ENCODE measurements at regions not wholly inside any gene's neighbourhood (a gene's known extent, or its start where the extent isn't known, plus 50 kb on each side); places are given as distances from the start of the nearest gene placed in this dataset.

GRCh38 chr10:20958225-20958624, 61.1 kb upstream of the NEBL start:
- TF ChIP-seq KDM1A (IDR thresholded peaks at IDR 0.05; ENCODE audit: borderline replicate concordance, low read length) (no peak), CEBPB (IDR thresholded peaks at IDR 0.05; ENCODE audit: low read depth, low read length) (no peak), EZH2 (IDR thresholded peaks at IDR 0.05; ENCODE audit: low read depth, low read length, severe bottlenecking) (no peak), EP300 (IDR thresholded peaks at IDR 0.05; ENCODE audit: borderline replicate concordance in 1 of 2, low read depth in 2 of 2, low read length in 2 of 2) (no peak), CREB1 (IDR thresholded peaks at IDR 0.05) (no peak), POLR2A (IDR thresholded peaks at IDR 0.05; ENCODE audit: control extremely low read depth in 1 of 2, low read depth in 2 of 2, low read length in 2 of 2) (no peak), SRF (IDR thresholded peaks at IDR 0.05; ENCODE audit: low read depth, low read length) (no peak)
- TF ChIP-seq, protein P1, sequence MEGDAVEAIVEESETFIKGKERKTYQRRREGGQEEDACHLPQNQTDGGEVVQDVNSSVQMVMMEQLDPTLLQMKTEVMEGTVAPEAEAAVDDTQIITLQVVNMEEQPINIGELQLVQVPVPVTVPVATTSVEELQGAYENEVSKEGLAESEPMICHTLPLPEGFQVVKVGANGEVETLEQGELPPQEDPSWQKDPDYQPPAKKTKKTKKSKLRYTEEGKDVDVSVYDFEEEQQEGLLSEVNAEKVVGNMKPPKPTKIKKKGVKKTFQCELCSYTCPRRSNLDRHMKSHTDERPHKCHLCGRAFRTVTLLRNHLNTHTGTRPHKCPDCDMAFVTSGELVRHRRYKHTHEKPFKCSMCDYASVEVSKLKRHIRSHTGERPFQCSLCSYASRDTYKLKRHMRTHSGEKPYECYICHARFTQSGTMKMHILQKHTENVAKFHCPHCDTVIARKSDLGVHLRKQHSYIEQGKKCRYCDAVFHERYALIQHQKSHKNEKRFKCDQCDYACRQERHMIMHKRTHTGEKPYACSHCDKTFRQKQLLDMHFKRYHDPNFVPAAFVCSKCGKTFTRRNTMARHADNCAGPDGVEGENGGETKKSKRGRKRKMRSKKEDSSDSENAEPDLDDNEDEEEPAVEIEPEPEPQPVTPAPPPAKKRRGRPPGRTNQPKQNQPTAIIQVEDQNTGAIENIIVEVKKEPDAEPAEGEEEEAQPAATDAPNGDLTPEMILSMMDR (IDR thresholded peaks at IDR 0.05; ENCODE audit: control extremely low read depth in 1 of 3, insufficient read depth in 1 of 3, low read depth in 1 of 3, low read length in 3 of 3): no peak
- TF ChIP-seq, protein P2, sequence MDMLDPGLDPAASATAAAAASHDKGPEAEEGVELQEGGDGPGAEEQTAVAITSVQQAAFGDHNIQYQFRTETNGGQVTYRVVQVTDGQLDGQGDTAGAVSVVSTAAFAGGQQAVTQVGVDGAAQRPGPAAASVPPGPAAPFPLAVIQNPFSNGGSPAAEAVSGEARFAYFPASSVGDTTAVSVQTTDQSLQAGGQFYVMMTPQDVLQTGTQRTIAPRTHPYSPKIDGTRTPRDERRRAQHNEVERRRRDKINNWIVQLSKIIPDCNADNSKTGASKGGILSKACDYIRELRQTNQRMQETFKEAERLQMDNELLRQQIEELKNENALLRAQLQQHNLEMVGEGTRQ (IDR thresholded peaks at IDR 0.05; ENCODE audit: low read length): no peak
- TF ChIP-seq, protein P3, sequence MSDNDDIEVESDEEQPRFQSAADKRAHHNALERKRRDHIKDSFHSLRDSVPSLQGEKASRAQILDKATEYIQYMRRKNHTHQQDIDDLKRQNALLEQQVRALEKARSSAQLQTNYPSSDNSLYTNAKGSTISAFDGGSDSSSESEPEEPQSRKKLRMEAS (IDR thresholded peaks at IDR 0.05): no peak
